Spleen (tissue), 11 donors: ENCODE measurements at regions not wholly inside any gene's neighbourhood (a gene's known extent, or its start where the extent isn't known, plus 50 kb on each side); places are given as distances from the start of the nearest gene placed in this dataset.

Experiments used
- DNase-seq: peaks from one replicate; pipeline ENCODE4 v3.0.0-alpha.2; 2020
- H3K27ac ChIP-seq, 8 donors: fragments of 200-600 bp; sonication (generic) in 7 of 8; 1 replicate in 4 of 8; 2 replicates in 4 of 8; pipeline versions ENCODE4 v1.5.0 to v1.8.0; 2016 to 2021; ENCODE audit warnings: inconsistent platforms in 4 of 8, mild to moderate bottlenecking in 4 of 8, moderate library complexity in 1 of 8
- H3K27me3 ChIP-seq, 7 donors: fragments of 200-600 bp; sonication (generic) in 6 of 7; replicated peaks in 1 of 7; 1 replicate in 4 of 7; 2 replicates in 3 of 7; pipeline versions ENCODE4 v1.5.0 to v1.8.0; 2016 to 2021; ENCODE audit warnings: inconsistent platforms in 3 of 7, mild to moderate bottlenecking in 1 of 7
- H3K36me3 ChIP-seq, 6 donors: fragments of 200-600 bp; sonication (generic) in 5 of 6; 1 replicate in 4 of 6; 2 replicates in 2 of 6; pipeline versions ENCODE4 v1.5.0 to v1.8.0; 2016 to 2021; ENCODE audit warnings: inconsistent platforms in 2 of 6
- H3K4me1 ChIP-seq, 6 donors: fragments of 200-600 bp; sonication (generic) in 5 of 6; 1 replicate in 3 of 6; 2 replicates in 3 of 6; pipeline versions ENCODE4 v1.5.0 to v1.8.0; 2016 to 2021; ENCODE audit warnings: inconsistent platforms in 3 of 6
- H3K4me3 ChIP-seq, 8 donors: fragments of 200-600 bp; sonication (generic) in 7 of 8; 1 replicate in 4 of 8; 2 replicates in 4 of 8; pipeline versions ENCODE4 v1.5.0 to v1.8.0; 2016 to 2021; ENCODE audit warnings: inconsistent platforms in 4 of 8, mild to moderate bottlenecking in 4 of 8, moderate library complexity in 2 of 8
- H3K9me3 ChIP-seq, 8 donors: fragments of 200-600 bp; sonication (generic) in 7 of 8; 1 replicate in 4 of 8; 2 replicates in 4 of 8; pipeline versions ENCODE4 v1.5.0 to v1.8.0; 2016 to 2021; ENCODE audit warnings: inconsistent platforms in 4 of 8
- POLR2A ChIP-seq, 3 donors: fragments of 450-650 bp; IDR thresholded peaks; one replicate each; pipeline ENCODE4 v1.5.1; 2017; ENCODE audit warnings: antibody characterized with exemption in 3 of 3, mild to moderate bottlenecking in 1 of 3
- POLR2AphosphoS5 ChIP-seq, 3 donors: sonication (generic); formaldehyde crosslinking; IDR thresholded peaks; one replicate each; pipeline ENCODE4 v1.5.1; 2017; ENCODE audit warnings: antibody characterized with exemption in 3 of 3
- WGBS, 5 donors: extraction: QIAGEN DNeasy Blood & Tissue Kit in 3 of 5; methylation state at CpG; one replicate each; pipeline versions ENCODE4 v1.1.5 to v1.1.7; 2013 to 2018; 5-methylcytosine and 5-hydroxymethylcytosine counted together
- intact Hi-C: fragments of 100-400 bp; cut with DNase I; formaldehyde crosslinking; loops from one replicate; pipeline ENCODE4 v1.15.0; 2023; ENCODE audit warnings: low total_unique reads
- TF ChIP-seq, protein P1 (sequence below), 11 experiments: fragments of 200-600 bp in 7 of 11; fragments of 450-650 bp in 4 of 11; sonication (generic) in 4 of 11; IDR thresholded peaks in 8 of 11; conservative IDR thresholded peaks in 3 of 11; 1 replicate in 7 of 11; 2 replicates in 4 of 11; pipeline versions ENCODE4 v1.4.0 to v1.8.0; 2016 to 2021; ENCODE audit warnings: antibody characterized with exemption in 11 of 11, inconsistent platforms in 4 of 11, mild to moderate bottlenecking in 1 of 11
- donor health status: healthy with polysubstance abuse.
- donor health status: DM: no; HTN: no; CAD: no; lungs with moderate emphysema.
- donor health status: DM: no; HTN: no; CAD: no.
- donor health status: Bipolar disorder and iron deficiency.
- donor health status: healthy.
- donor health status: DM: no; HTN: no; CAD: no.
- donor health status: DM: yes; HTN: yes; CAD: no.

- TF ChIP-seq POLR2AphosphoS5 (IDR thresholded peaks at IDR 0.05) (no peak), POLR2A (IDR thresholded peaks at IDR 0.05) (no peak)
- TF ChIP-seq, protein P1, sequence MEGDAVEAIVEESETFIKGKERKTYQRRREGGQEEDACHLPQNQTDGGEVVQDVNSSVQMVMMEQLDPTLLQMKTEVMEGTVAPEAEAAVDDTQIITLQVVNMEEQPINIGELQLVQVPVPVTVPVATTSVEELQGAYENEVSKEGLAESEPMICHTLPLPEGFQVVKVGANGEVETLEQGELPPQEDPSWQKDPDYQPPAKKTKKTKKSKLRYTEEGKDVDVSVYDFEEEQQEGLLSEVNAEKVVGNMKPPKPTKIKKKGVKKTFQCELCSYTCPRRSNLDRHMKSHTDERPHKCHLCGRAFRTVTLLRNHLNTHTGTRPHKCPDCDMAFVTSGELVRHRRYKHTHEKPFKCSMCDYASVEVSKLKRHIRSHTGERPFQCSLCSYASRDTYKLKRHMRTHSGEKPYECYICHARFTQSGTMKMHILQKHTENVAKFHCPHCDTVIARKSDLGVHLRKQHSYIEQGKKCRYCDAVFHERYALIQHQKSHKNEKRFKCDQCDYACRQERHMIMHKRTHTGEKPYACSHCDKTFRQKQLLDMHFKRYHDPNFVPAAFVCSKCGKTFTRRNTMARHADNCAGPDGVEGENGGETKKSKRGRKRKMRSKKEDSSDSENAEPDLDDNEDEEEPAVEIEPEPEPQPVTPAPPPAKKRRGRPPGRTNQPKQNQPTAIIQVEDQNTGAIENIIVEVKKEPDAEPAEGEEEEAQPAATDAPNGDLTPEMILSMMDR (IDR thresholded peaks at IDR 0.05 in 8 of 11, conservative IDR thresholded peaks at IDR 0.05 in 3 of 11) = no peak
- Histone ChIP-seq H3K9me3 (no peaks in the 10 kb centered on the region), H3K4me1 (no peaks in the 10 kb centered on the region), H3K36me3 (no peaks in the 10 kb centered on the region), H3K4me3 (no peak overlapping the region), H3K27me3 (no peaks in the 10 kb centered on the region), H3K27ac (no peak overlapping the region)
- intact Hi-C loops = no loop called here
- DNase-seq = no peak
- WGBS, 5 donors = 77 to 84% (median 79%) methylated on average over 5 of the region's 5 CpGs
These were observed 107.8 kb downstream of the BMP4 start for GRCh38 chr14:53848854-53849253.

- no peak for TF ChIP-seq POLR2A (IDR thresholded peaks at IDR 0.05)
- no peak for TF ChIP-seq POLR2AphosphoS5 (IDR thresholded peaks at IDR 0.05)
- TF ChIP-seq, protein P1 (IDR thresholded peaks at IDR 0.05 in 8 of 11, conservative IDR thresholded peaks at IDR 0.05 in 3 of 11) = no peak
- Histone ChIP-seq H3K4me3 (no peak overlapping the region), H3K36me3 (no peaks in the 10 kb centered on the region), H3K27me3 (no peaks in the 10 kb centered on the region), H3K4me1 (no peaks in the 10 kb centered on the region), H3K27ac (no peak overlapping the region), H3K9me3 (no peaks in the 10 kb centered on the region)
- no peak for DNase-seq
- 85 to 93% (median 87%) methylated on average over 7 of the region's 7 CpGs for WGBS, 5 donors
- intact Hi-C loops = no loop called here
These were observed 108.7 kb downstream of the BMP4 start for GRCh38 chr14:53847881-53848280.

DNA sequence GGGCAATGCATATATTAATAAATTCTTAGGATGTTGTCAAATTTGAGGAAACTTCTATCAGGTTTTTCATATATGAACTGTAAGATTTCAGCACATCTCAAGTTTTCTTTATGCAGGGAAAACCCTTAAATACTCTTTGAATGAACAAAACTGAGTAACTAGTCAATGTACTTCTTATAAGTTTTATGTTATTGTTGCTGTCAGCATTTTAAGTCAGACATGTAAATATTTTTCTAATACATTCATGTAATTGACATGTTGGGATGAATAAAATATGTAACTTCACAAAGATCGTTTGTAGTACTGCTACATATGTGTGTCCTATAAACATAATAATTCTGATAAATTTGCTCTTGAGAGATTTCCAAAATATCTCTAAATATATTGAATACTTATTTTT lies 109.6 kb downstream of the BMP4 start:
- Histone ChIP-seq H3K9me3 (no peaks in the 10 kb centered on the region), H3K27me3 (no peaks in the 10 kb centered on the region), H3K27ac (no peak overlapping the region), H3K4me3 (no peak overlapping the region), H3K36me3 (no peaks in the 10 kb centered on the region), H3K4me1 (no peaks in the 10 kb centered on the region)
- TF ChIP-seq POLR2A (IDR thresholded peaks at IDR 0.05) = no peak
- TF ChIP-seq, protein P1 (IDR thresholded peaks at IDR 0.05 in 8 of 11, conservative IDR thresholded peaks at IDR 0.05 in 3 of 11) = no peak
- no peak for TF ChIP-seq POLR2AphosphoS5 (IDR thresholded peaks at IDR 0.05)
- intact Hi-C loops = no loop called here
- 76 to 85% (median 84%) methylated on average over 1 of the region's 1 CpG for WGBS, 5 donors
- no peak for DNase-seq

- TF ChIP-seq POLR2A (IDR thresholded peaks at IDR 0.05) (no peak), POLR2AphosphoS5 (IDR thresholded peaks at IDR 0.05) (no peak)
- TF ChIP-seq, protein P1 (IDR thresholded peaks at IDR 0.05 in 8 of 11, conservative IDR thresholded peaks at IDR 0.05 in 3 of 11) = no peak
- DNase-seq = no peak
- no peaks in the 10 kb centered on the region for H3K9me3 ChIP-seq
- H3K27ac ChIP-seq = no peak overlapping the region
- no peaks in the 10 kb centered on the region for H3K4me1 ChIP-seq
- H3K4me3 ChIP-seq = no peak overlapping the region
- intact Hi-C loops = no loop called here
- H3K36me3 ChIP-seq = no peaks in the 10 kb centered on the region
- H3K27me3 ChIP-seq = no peaks in the 10 kb centered on the region
- 80 to 90% (median 85%) methylated on average over 8 of the region's 8 CpGs for WGBS, 5 donors
These were observed 110.6 kb downstream of the BMP4 start for GRCh38 chr14:53845813-53846693.
